Gastrocnemius medialis (tissue), 4 donors: ENCODE measurements at regions not wholly inside any gene's neighbourhood (a gene's known extent, or its start where the extent isn't known, plus 50 kb on each side); places are given as distances from the start of the nearest gene placed in this dataset.

Experiments
- POLR2A ChIP-seq, 2 donors: fragments of 450-650 bp; IDR thresholded peaks; one replicate each; pipeline ENCODE4 v1.6.1; 2017; ENCODE audit warnings: antibody characterized with exemption in 2 of 2, mild to moderate bottlenecking in 2 of 2, moderate library complexity in 2 of 2
- TF ChIP-seq, protein P1 (sequence below), 5 experiments: fragments of 450-650 bp in 3 of 5; fragments of 200-600 bp in 2 of 5; sonication (generic) in 2 of 5; IDR thresholded peaks in 4 of 5; conservative IDR thresholded peaks in 1 of 5; 1 replicate in 4 of 5; 2 replicates in 1 of 5; pipeline ENCODE4 v1.5.1; 2016 to 2019; ENCODE audit warnings: antibody characterized with exemption in 5 of 5, mild to moderate bottlenecking in 3 of 5, moderate library complexity in 3 of 5

GRCh38 chr16:86773354-86773715 is 195.0 kb downstream of the FOXL1 start:
- TF ChIP-seq, protein P1, sequence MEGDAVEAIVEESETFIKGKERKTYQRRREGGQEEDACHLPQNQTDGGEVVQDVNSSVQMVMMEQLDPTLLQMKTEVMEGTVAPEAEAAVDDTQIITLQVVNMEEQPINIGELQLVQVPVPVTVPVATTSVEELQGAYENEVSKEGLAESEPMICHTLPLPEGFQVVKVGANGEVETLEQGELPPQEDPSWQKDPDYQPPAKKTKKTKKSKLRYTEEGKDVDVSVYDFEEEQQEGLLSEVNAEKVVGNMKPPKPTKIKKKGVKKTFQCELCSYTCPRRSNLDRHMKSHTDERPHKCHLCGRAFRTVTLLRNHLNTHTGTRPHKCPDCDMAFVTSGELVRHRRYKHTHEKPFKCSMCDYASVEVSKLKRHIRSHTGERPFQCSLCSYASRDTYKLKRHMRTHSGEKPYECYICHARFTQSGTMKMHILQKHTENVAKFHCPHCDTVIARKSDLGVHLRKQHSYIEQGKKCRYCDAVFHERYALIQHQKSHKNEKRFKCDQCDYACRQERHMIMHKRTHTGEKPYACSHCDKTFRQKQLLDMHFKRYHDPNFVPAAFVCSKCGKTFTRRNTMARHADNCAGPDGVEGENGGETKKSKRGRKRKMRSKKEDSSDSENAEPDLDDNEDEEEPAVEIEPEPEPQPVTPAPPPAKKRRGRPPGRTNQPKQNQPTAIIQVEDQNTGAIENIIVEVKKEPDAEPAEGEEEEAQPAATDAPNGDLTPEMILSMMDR (IDR thresholded peaks at IDR 0.05 in 4 of 5, conservative IDR thresholded peaks at IDR 0.05 in 1 of 5): no peak
- TF ChIP-seq POLR2A (IDR thresholded peaks at IDR 0.05): no peak
